DOHH2 (cell line): ENCODE measurements at regions not wholly inside any gene's neighbourhood (a gene's known extent, or its start where the extent isn't known, plus 50 kb on each side); places are given as distances from the start of the nearest gene placed in this dataset.

Source experiments
- CTCF ChIP-seq: fragments of 200-600 bp; sonication (generic); IDR thresholded peaks from one replicate; pipeline ENCODE4 v1.5.1; 2014; ENCODE audit warnings: antibody characterized with exemption, mild to moderate bottlenecking, low read depth, low read length; ENCODE audit not compliant: poor library complexity, severe bottlenecking
- EZH2phosphoT487 ChIP-seq: fragments of 200-600 bp; sonication (generic); IDR thresholded peaks from 2 replicates; pipeline ENCODE4 v1.6.1; 2017; ENCODE audit warnings: borderline replicate concordance, mild to moderate bottlenecking, antibody characterized with exemption, low read length, moderate library complexity, mixed read lengths

GRCh38 chr20:11118802-11119380 is 445.1 kb upstream of the JAG1 start:
- TF ChIP-seq CTCF (no peak), EZH2phosphoT487 (no peak)
